ENCODE measurements at regions not wholly inside any gene's neighbourhood (a gene's known extent, or its start where the extent isn't known, plus 50 kb on each side); places are given as distances from the start of the nearest gene placed in this dataset.

DNA sequence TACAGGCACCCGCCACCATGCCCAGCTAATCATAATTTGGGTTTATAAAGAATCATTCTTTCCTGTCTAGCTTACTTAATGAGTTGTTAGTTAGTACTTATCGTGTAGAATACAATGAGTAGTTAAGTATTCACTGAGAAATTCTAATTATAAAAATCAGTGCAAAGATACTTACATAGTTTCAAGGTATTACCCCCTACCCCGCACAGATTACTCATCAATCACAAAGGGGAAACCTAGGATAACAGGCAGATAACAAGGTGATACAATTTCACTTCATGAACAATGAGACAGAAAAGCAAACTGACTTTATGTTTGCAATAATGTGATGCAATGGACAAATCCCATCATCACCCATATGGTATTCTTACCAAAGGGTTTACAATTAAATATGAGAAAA, 109.6 kb downstream of the FAM174A start:
- TF ChIP-seq, protein P1, sequence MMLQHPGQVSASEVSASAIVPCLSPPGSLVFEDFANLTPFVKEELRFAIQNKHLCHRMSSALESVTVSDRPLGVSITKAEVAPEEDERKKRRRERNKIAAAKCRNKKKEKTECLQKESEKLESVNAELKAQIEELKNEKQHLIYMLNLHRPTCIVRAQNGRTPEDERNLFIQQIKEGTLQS (IDR thresholded peaks at IDR 0.05), result no peak
- TF ChIP-seq EGR1 (IDR thresholded peaks at IDR 0.05; ENCODE audit: low read depth in 2 of 2) (no peak), YY1 (IDR thresholded peaks at IDR 0.05) (no peak), TAF1 (conservative IDR thresholded peaks at IDR 0.05) (no peak), HNF4G (IDR thresholded peaks at IDR 0.05) (no peak), JUND (IDR thresholded peaks at IDR 0.05) (no peak), FOXA2 (IDR thresholded peaks at IDR 0.05) (no peak), HNF4A (conservative IDR thresholded peaks at IDR 0.05) (no peak), SP1 (IDR thresholded peaks at IDR 0.05) (no peak)
- TF ChIP-seq, protein P2, sequence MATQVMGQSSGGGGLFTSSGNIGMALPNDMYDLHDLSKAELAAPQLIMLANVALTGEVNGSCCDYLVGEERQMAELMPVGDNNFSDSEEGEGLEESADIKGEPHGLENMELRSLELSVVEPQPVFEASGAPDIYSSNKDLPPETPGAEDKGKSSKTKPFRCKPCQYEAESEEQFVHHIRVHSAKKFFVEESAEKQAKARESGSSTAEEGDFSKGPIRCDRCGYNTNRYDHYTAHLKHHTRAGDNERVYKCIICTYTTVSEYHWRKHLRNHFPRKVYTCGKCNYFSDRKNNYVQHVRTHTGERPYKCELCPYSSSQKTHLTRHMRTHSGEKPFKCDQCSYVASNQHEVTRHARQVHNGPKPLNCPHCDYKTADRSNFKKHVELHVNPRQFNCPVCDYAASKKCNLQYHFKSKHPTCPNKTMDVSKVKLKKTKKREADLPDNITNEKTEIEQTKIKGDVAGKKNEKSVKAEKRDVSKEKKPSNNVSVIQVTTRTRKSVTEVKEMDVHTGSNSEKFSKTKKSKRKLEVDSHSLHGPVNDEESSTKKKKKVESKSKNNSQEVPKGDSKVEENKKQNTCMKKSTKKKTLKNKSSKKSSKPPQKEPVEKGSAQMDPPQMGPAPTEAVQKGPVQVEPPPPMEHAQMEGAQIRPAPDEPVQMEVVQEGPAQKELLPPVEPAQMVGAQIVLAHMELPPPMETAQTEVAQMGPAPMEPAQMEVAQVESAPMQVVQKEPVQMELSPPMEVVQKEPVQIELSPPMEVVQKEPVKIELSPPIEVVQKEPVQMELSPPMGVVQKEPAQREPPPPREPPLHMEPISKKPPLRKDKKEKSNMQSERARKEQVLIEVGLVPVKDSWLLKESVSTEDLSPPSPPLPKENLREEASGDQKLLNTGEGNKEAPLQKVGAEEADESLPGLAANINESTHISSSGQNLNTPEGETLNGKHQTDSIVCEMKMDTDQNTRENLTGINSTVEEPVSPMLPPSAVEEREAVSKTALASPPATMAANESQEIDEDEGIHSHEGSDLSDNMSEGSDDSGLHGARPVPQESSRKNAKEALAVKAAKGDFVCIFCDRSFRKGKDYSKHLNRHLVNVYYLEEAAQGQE (IDR thresholded peaks at IDR 0.05), result no peak
- TF ChIP-seq, protein P3, sequence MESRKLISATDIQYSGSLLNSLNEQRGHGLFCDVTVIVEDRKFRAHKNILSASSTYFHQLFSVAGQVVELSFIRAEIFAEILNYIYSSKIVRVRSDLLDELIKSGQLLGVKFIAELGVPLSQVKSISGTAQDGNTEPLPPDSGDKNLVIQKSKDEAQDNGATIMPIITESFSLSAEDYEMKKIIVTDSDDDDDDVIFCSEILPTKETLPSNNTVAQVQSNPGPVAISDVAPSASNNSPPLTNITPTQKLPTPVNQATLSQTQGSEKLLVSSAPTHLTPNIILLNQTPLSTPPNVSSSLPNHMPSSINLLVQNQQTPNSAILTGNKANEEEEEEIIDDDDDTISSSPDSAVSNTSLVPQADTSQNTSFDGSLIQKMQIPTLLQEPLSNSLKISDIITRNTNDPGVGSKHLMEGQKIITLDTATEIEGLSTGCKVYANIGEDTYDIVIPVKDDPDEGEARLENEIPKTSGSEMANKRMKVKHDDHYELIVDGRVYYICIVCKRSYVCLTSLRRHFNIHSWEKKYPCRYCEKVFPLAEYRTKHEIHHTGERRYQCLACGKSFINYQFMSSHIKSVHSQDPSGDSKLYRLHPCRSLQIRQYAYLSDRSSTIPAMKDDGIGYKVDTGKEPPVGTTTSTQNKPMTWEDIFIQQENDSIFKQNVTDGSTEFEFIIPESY (IDR thresholded peaks at IDR 0.05), result no peak
- TF ChIP-seq, protein P4, sequence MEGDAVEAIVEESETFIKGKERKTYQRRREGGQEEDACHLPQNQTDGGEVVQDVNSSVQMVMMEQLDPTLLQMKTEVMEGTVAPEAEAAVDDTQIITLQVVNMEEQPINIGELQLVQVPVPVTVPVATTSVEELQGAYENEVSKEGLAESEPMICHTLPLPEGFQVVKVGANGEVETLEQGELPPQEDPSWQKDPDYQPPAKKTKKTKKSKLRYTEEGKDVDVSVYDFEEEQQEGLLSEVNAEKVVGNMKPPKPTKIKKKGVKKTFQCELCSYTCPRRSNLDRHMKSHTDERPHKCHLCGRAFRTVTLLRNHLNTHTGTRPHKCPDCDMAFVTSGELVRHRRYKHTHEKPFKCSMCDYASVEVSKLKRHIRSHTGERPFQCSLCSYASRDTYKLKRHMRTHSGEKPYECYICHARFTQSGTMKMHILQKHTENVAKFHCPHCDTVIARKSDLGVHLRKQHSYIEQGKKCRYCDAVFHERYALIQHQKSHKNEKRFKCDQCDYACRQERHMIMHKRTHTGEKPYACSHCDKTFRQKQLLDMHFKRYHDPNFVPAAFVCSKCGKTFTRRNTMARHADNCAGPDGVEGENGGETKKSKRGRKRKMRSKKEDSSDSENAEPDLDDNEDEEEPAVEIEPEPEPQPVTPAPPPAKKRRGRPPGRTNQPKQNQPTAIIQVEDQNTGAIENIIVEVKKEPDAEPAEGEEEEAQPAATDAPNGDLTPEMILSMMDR (IDR thresholded peaks at IDR 0.05; ENCODE audit: low read depth, low read length, missing input control), result no peak
- Histone ChIP-seq H3K27ac (ENCODE audit: low read depth in 1 of 2, low read length in 2 of 2) (no peak overlapping the region), H3K27me3 (ENCODE audit: control insufficient read depth in 4 of 4, insufficient read depth in 4 of 4, low read length in 3 of 4) (peaks cover 0 to 3% (median 0%) of the 10 kb centered on the region in 4 donors), H3K4me1 (ENCODE audit: control insufficient read depth in 4 of 4, insufficient read depth in 4 of 4, low read length in 3 of 4) (no peaks in the 10 kb centered on the region), H3K9ac (ENCODE audit: low read depth in 1 of 2, low read length in 2 of 2) (no peak overlapping the region), H3K9me3 (ENCODE audit: control insufficient read depth in 4 of 4, low read length in 3 of 4) (no peaks in the 10 kb centered on the region), H3K4me3 (ENCODE audit: low read depth in 1 of 3, low read length in 3 of 3) (no peak overlapping the region), H3K36me3 (ENCODE audit: control insufficient read depth in 4 of 4, insufficient read depth in 3 of 4, low read depth in 1 of 4, low read length in 3 of 4) (no peaks in the 10 kb centered on the region)
- no peak for DNase-seq (ENCODE audit: low spot score)
- 57% methylated on average over 3 of the region's 3 CpGs for WGBS

DNA sequence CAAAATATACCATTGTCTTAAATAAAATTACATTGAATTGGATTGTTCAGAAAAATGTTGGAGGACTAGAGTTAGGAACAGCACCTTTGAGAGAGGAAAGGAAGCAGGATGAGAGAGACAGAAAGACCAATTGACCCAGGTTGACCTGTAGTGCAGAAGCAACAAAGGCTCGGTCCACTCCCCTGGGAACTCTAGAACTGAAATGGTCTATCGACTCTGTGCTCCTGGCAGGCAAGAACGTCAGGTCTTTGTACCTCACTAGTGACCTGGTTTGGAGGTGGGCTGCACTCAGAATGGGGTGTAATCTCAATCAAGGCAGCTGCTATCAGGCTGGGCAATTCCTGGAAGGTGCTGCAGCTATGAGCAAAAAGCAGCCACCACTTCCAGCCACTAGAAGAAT, 110.8 kb downstream of the FAM174A start:
- peaks cover 0 to 3% (median 0%) of the 10 kb centered on the region in 4 donors for H3K27me3 ChIP-seq (ENCODE audit: control insufficient read depth in 4 of 4, insufficient read depth in 4 of 4, low read length in 3 of 4)
- no peak overlapping the region for H3K9ac ChIP-seq (ENCODE audit: low read depth in 1 of 2, low read length in 2 of 2)
- no peak for DNase-seq (ENCODE audit: low spot score)
- H3K36me3 ChIP-seq (ENCODE audit: control insufficient read depth in 4 of 4, insufficient read depth in 3 of 4, low read depth in 1 of 4, low read length in 3 of 4), result no peaks in the 10 kb centered on the region
- H3K4me3 ChIP-seq (ENCODE audit: low read depth in 1 of 3, low read length in 3 of 3), result no peak overlapping the region
- no peaks in the 10 kb centered on the region for H3K9me3 ChIP-seq (ENCODE audit: control insufficient read depth in 4 of 4, low read length in 3 of 4)
- WGBS, result 74% methylated on average over 3 of the region's 3 CpGs
- no peaks in the 10 kb centered on the region for H3K4me1 ChIP-seq (ENCODE audit: control insufficient read depth in 4 of 4, insufficient read depth in 4 of 4, low read length in 3 of 4)
- H3K27ac ChIP-seq (ENCODE audit: low read depth in 1 of 2, low read length in 2 of 2), result no peak overlapping the region
- no peak for TF ChIP-seq HNF4G (IDR thresholded peaks at IDR 0.05)
- TF ChIP-seq YY1 (IDR thresholded peaks at IDR 0.05), result no peak
- TF ChIP-seq HNF4A (conservative IDR thresholded peaks at IDR 0.05), result no peak
- TF ChIP-seq, protein P3 (IDR thresholded peaks at IDR 0.05), result no peak
- TF ChIP-seq RXRA (IDR thresholded peaks at IDR 0.05), result no peak
- no peak for TF ChIP-seq EGR1 (IDR thresholded peaks at IDR 0.05; ENCODE audit: low read depth in 2 of 2)
- TF ChIP-seq RAD21 (IDR thresholded peaks at IDR 0.05), result no peak
- TF ChIP-seq FOXA1 (IDR thresholded peaks at IDR 0.05), result no peak
- TF ChIP-seq, protein P1 (IDR thresholded peaks at IDR 0.05), result no peak
- TF ChIP-seq GABPA (IDR thresholded peaks at IDR 0.05 in 1 of 2, conservative IDR thresholded peaks at IDR 0.05 in 1 of 2), result no peak
- TF ChIP-seq FOXA2 (IDR thresholded peaks at IDR 0.05), result no peak
- TF ChIP-seq JUND (IDR thresholded peaks at IDR 0.05), result no peak
- TF ChIP-seq TAF1 (conservative IDR thresholded peaks at IDR 0.05), result no peak
